Superior temporal gyrus (tissue), 1 donor: ENCODE measurements at regions not wholly inside any gene's neighbourhood (a gene's known extent, or its start where the extent isn't known, plus 50 kb on each side); places are given as distances from the start of the nearest gene placed in this dataset.

Experiments
- DNase-seq: peaks from one replicate; pipeline ENCODE4 v3.0.0-alpha.2; 2016; ENCODE audit errors: extremely low spot score

GRCh38 chr5:111892949-111893348 lies 136.0 kb upstream of the NREP start:
- DNase-seq = no peak

- no peak for DNase-seq
Measured at GRCh38 chr5:111887706-111888105, 130.7 kb upstream of the NREP start.

- DNase-seq = no peak
Measured at GRCh38 chr5:111869681-111870080, 112.7 kb upstream of the NREP start.

- no peak for DNase-seq
Measured at GRCh38 chr5:111865356-111865755, 108.4 kb upstream of the NREP start.

- DNase-seq = no peak
Measured at GRCh38 chr5:111863801-111864200, 106.8 kb upstream of the NREP start.

GRCh38 chr5:111859533-111860270 lies 102.7 kb upstream of the NREP start:
- no peak for DNase-seq

GRCh38 chr5:111859031-111859430 lies 102.0 kb upstream of the NREP start:
- DNase-seq = no peak

GRCh38 chr5:111857623-111858022 lies 100.6 kb upstream of the NREP start:
- DNase-seq = no peak

- DNase-seq = no peak
Measured at GRCh38 chr5:111856876-111857466, 100.0 kb upstream of the NREP start.

- no peak for DNase-seq
Measured at GRCh38 chr5:111855356-111855755, 98.4 kb upstream of the NREP start.

GRCh38 chr5:111854186-111854585 lies 97.2 kb upstream of the NREP start:
- DNase-seq = peak; percentile 14

GRCh38 chr5:111853748-111854147 lies 96.8 kb upstream of the NREP start:
- DNase-seq = peak; percentile 43

- no peak for DNase-seq
Measured at GRCh38 chr5:111851631-111852548, 94.9 kb upstream of the NREP start.

GRCh38 chr5:111848476-111848875 lies 91.5 kb upstream of the NREP start:
- DNase-seq = peak; percentile 17

GRCh38 chr5:111847052-111847925 lies 90.3 kb upstream of the NREP start:
- DNase-seq = no peak

GRCh38 chr5:111840036-111840674 lies 83.2 kb upstream of the NREP start:
- no peak for DNase-seq

- no peak for DNase-seq
Measured at GRCh38 chr5:111839438-111839837, 82.4 kb upstream of the NREP start.

GRCh38 chr5:111836426-111836825 lies 79.4 kb upstream of the NREP start:
- no peak for DNase-seq

- DNase-seq = no peak
Measured at GRCh38 chr5:111834926-111835599, 78.1 kb upstream of the NREP start.

GRCh38 chr5:111830333-111830732 lies 73.3 kb upstream of the NREP start:
- no peak for DNase-seq
